RPMI7951 (cell line): ENCODE measurements at regions not wholly inside any gene's neighbourhood (a gene's known extent, or its start where the extent isn't known, plus 50 kb on each side); places are given as distances from the start of the nearest gene placed in this dataset.
A peak's percentile ranks its signal among the peaks of the same experiment; 100 is the strongest.

Experiments used
- DNase-seq: peaks from one replicate; pipeline ENCODE4 v3.0.0-alpha.2; 2012; ENCODE audit warnings: low read depth

DNA sequence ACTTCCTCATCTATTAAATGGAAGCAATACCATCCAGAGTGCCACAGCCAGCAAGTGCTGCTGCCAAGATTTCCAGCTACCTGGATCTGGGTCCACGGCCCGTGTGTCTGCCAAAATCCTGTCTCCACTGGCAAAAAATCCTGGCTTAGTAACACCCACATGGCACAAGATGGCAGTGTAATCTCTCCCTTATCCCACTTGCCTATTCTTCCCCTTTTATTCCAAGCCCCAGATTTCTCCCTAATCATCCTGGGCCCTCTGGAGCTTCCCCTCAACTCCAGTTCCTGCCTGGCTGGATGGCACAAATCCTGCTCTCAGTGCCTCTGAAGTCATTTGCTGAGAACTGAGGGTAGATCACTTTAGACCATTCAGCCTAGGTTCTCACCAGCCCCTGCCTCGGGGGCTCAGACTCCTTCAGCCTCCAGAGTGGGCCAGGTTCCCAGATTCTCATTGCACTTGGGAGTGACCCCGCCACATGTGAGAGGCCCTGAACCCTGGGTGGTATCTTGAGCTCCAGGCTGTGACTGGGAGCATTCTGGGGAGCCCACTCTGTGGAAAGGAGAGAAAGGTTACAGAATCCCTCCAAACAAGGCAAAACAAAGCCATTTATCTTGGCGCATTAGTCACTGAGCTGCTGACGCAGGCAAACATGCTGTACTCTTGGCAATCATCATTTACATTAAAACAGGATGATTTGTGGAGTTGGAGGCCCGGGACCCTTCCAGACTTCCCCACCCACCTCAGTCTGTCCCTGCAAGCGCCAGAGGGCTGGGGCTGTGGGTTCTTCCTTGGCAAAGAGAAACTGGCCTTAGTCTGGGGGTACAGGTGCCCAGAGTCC lies 325.8 kb downstream of the DYSF start:
- peak; percentile 66 for DNase-seq

- DNase-seq = peak; percentile 48
These were observed 325.2 kb downstream of the DYSF start for GRCh38 chr2:71778514-71778913.

GRCh38 chr2:71777946-71778345 lies 324.6 kb downstream of the DYSF start:
- no peak for DNase-seq

DNA sequence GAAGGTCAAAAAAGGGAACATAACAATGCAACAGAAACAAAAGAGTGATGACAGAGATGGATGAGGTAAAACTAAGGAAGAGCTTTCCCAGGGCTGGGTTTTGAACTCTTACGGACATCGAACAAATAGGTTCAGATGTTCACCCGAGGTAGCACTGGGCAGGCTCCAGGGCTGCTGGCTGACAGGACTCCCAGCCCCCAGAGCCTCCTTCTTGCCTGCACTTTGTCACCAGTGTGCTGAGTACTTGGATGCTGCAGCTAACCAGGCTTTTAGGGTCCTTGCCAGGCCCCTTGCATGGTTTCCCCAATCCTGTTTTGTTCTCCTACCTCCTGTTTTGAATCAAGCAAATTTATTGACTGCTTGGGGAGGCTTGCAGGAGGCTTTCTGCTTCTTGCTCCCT lies 322.9 kb downstream of the DYSF start:
- no peak for DNase-seq

GRCh38 chr2:71773218-71773617 lies 319.9 kb downstream of the DYSF start:
- DNase-seq = no peak

DNA sequence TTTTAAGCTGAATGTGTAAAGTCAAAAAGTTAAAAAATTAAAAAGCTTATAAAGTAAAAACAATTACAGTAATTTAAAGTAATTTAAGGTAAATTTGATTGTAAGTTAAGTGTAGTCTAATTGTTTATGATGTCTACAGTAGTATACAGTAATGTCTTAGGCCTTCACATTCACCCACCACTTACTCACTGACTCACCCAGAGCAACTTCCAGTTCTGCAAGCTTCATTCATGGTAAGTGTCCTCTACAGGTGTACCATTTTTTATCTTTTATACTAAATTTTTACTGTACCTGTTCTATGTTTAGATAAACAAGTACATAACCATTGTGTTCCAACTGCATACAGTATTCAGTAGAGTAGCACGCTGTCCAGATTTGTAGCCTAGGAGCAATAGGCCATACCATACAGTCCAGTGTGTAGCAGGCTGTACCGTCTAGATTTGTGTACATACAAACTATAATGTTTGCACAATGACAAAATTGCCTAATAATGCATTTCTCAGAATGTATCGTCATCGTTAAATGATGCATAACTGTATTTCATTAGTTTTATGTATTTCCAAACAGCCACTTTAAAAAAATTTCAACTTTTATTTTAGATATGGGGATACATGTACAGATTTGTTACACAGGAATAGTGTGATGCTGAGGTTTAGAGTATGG lies 319.3 kb downstream of the DYSF start:
- DNase-seq = no peak

DNA sequence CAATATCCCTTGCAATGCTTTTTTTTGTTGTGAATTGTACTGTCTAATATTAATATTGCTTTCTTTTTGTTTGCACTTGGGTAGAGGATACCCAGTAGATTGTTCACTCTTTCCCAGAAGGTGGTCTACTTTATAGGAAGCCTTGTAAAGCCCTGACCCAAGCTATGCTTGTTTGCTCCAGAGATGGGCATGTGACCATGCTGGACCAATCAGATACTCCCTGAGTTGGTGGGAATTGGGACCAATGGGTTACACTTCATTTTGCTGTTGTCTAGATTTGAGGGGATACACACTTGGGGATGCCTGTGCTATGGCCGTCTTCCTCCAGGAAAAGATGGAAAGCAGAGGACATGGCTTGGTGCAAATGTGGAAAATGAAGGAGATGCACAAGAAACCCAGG lies 314.3 kb downstream of the DYSF start:
- no peak for DNase-seq

DNA sequence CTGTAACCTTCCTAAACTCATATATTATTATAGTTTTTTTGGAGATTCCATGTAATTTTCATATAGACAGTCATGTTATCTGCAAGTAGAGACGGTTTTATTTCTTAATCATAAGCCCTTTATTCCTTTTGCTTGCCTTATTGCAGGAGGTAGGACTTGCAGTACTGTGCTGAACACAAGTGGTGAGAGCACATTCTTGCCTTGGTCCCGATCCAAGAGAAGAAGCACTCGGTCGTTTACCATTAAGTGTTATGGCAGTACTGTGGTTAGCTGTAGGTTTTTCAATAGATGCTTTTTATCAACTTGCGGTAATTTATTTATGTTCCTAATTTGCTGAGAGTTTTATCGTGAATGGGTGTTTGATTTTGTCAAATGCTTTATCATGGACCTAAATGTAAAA lies 305.7 kb downstream of the DYSF start:
- DNase-seq = peak; percentile 53

- no peak for DNase-seq
These were observed 304.0 kb downstream of the DYSF start for GRCh38 chr2:71757351-71757750.

DNA sequence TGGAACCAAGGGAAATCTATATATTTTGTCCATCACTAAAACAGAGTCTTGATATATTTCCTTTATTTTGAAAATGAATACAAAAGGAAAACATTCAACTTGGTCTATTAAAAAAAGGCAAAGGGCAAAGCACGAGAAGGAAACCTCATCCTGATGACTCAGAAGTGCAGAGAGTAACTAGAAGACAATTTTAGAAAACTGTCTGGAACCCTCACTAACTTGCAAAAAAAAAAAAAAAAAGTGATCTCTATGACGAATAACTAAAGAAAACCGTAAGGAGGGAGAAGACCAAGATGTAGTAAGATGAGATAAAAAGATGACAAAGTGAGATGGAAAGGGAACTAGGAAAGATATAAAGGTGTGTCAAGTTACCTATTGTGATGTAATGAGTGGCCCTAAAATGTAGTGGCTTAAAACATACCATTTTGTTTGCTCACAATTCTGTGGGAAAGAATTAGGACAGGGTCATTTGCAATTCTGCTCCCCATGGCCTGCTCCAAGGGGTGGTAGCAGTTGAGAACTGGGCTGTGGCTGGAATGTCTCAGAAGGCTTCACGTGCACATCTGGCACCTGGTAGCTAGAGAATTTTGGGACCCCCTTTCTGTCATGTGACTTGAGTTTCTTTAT lies 303.0 kb downstream of the DYSF start:
- peak; percentile 74 for DNase-seq

DNA sequence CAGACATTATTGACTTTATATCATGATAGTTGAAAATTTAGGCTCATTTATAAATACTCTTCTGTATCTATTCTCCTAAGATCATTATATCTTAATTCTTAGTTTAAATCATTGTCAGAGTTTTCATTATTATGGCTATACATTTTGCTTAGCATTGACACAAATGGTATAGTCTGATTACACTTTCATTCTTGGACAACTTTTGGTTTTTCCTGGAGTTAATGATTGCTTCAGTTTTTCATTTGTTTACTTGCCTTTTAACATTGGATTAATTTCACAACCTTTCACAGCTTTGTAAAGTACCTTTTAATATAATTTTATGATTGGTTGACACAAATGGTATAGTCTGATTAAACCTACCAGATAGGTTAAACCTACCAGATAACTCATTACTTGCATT lies 298.2 kb downstream of the DYSF start:
- DNase-seq = no peak

DNA sequence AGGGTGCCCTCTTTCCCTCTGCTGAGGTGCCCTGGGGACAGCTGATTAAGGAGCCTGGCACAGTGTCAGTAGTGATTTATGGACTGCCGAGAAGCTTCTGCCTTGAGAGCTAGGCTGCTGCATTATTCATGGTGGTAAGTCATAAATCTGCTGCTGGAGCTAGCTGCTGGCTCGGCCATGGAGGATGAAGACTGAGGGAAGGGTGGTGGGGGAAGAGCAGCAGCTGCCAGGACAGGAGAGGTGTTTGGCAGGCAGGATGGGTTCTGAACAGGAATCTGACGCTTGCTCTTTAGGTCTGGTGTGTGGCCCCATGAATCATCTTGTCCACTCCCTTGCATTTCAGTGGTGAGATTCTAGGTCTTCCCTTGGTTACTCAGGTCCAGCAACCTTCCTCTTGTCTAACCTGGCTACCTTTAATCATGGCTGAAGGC lies 296.3 kb downstream of the DYSF start:
- peak; percentile 88 for DNase-seq

DNA sequence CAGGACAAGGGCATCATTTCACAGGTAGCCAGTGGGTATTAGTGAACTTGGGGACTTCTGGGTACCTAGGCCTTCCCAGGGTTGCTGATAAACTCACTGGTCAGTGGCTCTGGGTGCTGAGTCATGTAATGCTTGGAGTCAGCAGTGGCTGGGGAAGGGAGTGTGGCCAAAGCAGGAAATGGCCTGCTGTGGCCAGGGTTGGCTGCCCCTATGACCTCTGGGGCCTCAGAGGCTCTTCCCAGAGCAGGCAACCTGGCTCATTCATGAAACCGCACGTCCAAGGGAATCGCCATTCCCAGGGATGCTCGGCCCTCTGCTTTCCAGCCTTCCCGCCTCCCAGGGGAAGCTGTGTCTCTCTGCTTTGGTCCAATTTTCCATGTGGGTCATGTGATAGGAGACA lies 294.9 kb downstream of the DYSF start:
- DNase-seq = peak; percentile 97

- no peak for DNase-seq
These were observed 294.2 kb downstream of the DYSF start for GRCh38 chr2:71747559-71747958.

- DNase-seq = peak; percentile 98
These were observed 293.7 kb downstream of the DYSF start for GRCh38 chr2:71746946-71747501.

DNA sequence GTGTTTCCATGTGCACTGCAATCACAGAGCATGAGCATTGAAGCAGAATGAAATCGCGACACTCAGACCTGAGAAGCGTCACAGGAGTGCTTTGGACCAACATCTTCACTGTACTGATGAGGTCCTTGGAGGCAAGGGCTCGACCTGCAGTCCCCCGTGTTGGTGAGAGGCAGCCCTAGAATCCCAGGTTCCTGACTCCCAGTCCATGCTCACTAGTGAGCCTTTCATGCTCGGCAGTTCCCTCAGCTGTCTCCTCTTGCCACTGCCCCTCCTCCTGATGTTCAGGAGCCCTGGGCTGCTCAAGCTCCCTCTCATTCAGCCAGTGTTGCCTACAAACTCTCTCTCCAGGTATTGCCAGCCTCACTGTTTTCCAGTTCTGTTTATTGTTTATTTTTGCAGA lies 291.4 kb downstream of the DYSF start:
- no peak for DNase-seq

DNA sequence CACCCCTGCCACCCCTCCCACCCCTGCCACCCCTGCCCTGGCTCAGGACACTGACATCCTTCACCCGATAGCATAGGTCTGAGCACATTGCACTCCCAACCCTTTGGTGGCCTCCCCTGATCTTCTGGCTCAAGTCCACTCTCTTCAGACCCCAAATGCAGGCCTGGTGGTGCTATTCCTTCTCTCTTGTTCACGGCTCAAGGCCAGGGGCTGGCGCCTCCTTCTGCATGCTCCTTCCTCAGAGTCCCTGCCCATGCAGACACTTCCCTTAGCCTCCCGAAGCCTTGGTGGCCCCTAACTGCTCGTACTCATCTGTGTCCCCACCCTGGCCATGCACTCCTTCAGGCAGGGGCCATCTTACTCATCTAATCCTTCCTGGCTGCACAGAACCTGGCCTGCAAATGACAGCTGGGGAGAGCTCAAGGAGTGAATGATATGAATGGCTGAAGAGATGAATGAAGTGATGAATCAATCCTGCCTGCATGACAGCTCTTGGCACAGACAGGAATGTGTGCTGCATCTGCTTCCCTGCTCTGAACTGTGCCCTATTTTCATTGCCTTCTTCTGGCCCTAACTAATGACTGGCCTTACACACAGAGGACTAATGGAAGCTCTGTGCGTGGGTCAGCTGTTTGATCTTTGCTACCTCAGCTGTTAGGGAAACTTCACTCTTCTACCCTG lies 290.8 kb downstream of the DYSF start:
- peak; percentile 76 for DNase-seq

GRCh38 chr2:71742953-71743601 lies 289.7 kb downstream of the DYSF start:
- peak; percentile 98 for DNase-seq

GRCh38 chr2:71736986-71737385 lies 283.6 kb downstream of the DYSF start:
- DNase-seq = peak; percentile 58

DNA sequence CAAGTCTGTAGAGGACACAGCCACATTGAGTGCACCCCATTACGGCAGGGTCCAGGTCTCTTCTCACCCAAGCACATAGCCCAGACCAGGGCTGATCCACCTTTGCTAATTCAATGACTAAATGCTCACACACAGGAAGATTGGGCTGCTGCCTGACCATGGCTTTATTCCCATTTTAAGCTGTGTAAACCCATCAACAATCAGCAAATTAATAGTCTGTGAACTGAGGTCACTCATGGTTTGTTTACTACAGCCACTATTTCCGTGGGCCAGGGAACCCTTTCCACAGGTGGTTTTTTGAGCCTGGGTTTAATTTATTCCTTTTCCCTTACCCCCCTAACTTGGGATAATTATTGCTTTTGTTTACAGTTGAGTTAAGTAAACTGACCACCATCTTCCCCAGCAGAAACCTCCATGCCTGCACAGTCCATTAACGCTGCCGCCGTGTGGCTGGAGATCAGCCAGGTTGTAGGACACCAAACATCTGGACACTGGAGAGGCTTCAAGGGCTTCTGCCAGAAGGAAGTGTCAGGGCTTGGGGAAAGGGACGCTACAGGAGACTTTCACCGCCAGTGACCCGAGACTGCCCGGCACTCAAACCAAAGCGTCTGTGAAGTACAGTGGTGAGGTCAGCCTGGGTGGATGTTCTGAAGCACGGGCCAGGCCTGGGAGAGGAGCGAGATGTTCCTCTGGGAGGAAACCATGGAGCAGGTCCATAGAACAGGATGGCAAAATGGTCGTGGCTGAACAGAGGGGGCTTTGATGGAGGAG lies 282.9 kb downstream of the DYSF start:
- DNase-seq = peak; percentile 64
